ENCODE measurements at regions not wholly inside any gene's neighbourhood (a gene's known extent, or its start where the extent isn't known, plus 50 kb on each side); places are given as distances from the start of the nearest gene placed in this dataset.

DNA sequence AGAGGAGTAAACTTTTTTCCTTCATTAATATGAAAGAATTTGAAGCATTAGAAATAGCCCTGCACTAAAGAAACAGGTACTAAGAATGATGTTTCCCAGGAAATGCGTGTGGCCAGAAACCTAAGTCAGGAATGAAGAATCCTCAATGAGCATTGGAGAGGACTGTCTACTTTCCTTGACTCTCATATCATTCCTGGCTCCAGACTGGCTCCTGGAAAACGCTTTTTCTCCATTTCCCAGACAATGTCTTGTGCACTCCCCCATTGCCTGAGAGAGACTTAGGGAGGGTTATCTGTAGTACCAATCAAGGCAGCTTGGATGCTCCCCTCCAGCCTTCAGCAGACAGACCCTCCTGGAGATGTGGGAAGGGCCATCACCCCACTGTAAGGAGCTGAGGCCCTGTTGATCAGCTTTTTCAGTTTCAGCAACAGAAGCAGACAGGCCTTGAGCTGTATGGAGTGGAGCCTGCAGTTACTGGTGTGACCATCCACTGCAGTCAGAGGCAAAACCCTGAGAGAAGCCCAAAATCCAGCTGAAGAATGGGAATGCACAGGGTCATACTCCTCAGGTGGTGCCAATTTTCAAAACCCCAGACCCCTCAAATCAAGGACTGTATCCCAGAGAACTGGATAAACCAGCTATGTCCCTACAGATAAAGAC lies 127.3 kb upstream of the NT5E start:
- H4K20me1 ChIP-seq (ENCODE audit: control insufficient read depth, insufficient read depth, low read depth, low read length): 0 out of 2 replicates have a peak, but pooled peaks cover 2% of the 10 kb centered on the region
- no peaks in the 10 kb centered on the region for H3F3A ChIP-seq (ENCODE audit: control insufficient read depth, insufficient read depth)
- H3K79me2 ChIP-seq (ENCODE audit: control insufficient read depth, low read length): no peaks in the 10 kb centered on the region

GRCh38 chr6:85321906-85322305 lies 128.0 kb upstream of the NT5E start:
- no peaks in the 10 kb centered on the region for H3F3A ChIP-seq (ENCODE audit: control insufficient read depth, insufficient read depth)
- no peaks in the 10 kb centered on the region for H3K27me3 ChIP-seq (ENCODE audit: control insufficient read depth, low read length)
- H3K4me2 ChIP-seq (ENCODE audit: low read length): no peak overlapping the region
- no peak overlapping the region for H3K4me3 ChIP-seq (ENCODE audit: low read length)
- no peaks in the 10 kb centered on the region for H3K4me1 ChIP-seq (ENCODE audit: control insufficient read depth, low read length)
- H3K27ac ChIP-seq (ENCODE audit: low read depth, low read length): no peak overlapping the region
- H3K9me3 ChIP-seq (ENCODE audit: control insufficient read depth, insufficient read depth, low read length): 0 out of 2 replicates have a peak, but pooled peaks cover 8% of the 10 kb centered on the region
- no peaks in the 10 kb centered on the region for H3K79me2 ChIP-seq (ENCODE audit: control insufficient read depth, low read length)
- no peaks in the 10 kb centered on the region for H3K9me2 ChIP-seq (replicated peaks; ENCODE audit: control insufficient read depth, low read length)
- TF ChIP-seq, protein P1, sequence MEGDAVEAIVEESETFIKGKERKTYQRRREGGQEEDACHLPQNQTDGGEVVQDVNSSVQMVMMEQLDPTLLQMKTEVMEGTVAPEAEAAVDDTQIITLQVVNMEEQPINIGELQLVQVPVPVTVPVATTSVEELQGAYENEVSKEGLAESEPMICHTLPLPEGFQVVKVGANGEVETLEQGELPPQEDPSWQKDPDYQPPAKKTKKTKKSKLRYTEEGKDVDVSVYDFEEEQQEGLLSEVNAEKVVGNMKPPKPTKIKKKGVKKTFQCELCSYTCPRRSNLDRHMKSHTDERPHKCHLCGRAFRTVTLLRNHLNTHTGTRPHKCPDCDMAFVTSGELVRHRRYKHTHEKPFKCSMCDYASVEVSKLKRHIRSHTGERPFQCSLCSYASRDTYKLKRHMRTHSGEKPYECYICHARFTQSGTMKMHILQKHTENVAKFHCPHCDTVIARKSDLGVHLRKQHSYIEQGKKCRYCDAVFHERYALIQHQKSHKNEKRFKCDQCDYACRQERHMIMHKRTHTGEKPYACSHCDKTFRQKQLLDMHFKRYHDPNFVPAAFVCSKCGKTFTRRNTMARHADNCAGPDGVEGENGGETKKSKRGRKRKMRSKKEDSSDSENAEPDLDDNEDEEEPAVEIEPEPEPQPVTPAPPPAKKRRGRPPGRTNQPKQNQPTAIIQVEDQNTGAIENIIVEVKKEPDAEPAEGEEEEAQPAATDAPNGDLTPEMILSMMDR (IDR thresholded peaks at IDR 0.05; ENCODE audit: low read depth, low read length, poor library complexity, severe bottlenecking): no peak
- no peak for TF ChIP-seq EZH2phosphoT487 (IDR thresholded peaks at IDR 0.05; ENCODE audit: borderline replicate concordance, low read length)
- no peaks in the 10 kb centered on the region for H3K36me3 ChIP-seq (ENCODE audit: control insufficient read depth, low read length)
- H4K20me1 ChIP-seq (ENCODE audit: control insufficient read depth, insufficient read depth, low read depth, low read length): 0 out of 2 replicates have a peak, but pooled peaks cover 2% of the 10 kb centered on the region

More for the DNA sequence above, 127.3 kb upstream of the NT5E start:
- TF ChIP-seq, protein P1 (IDR thresholded peaks at IDR 0.05; ENCODE audit: low read depth, low read length, poor library complexity, severe bottlenecking): no peak
- no peak for TF ChIP-seq EZH2phosphoT487 (IDR thresholded peaks at IDR 0.05; ENCODE audit: borderline replicate concordance, low read length)
- 0 out of 2 replicates have a peak, but pooled peaks cover 8% of the 10 kb centered on the region for H3K9me3 ChIP-seq (ENCODE audit: control insufficient read depth, insufficient read depth, low read length)
- H3K4me3 ChIP-seq (ENCODE audit: low read length): no peak overlapping the region
- H3K4me1 ChIP-seq (ENCODE audit: control insufficient read depth, low read length): no peaks in the 10 kb centered on the region
- H3K9me2 ChIP-seq (replicated peaks; ENCODE audit: control insufficient read depth, low read length): no peaks in the 10 kb centered on the region
- no peak overlapping the region for H3K27ac ChIP-seq (ENCODE audit: low read depth, low read length)
- no peaks in the 10 kb centered on the region for H3K27me3 ChIP-seq (ENCODE audit: control insufficient read depth, low read length)
- no peak overlapping the region for H3K4me2 ChIP-seq (ENCODE audit: low read length)
- H3K36me3 ChIP-seq (ENCODE audit: control insufficient read depth, low read length): no peaks in the 10 kb centered on the region

- Histone ChIP-seq H3K27ac (ENCODE audit: low read depth, low read length) (no peak overlapping the region), H3K4me2 (ENCODE audit: low read length) (no peak overlapping the region), H3K4me1 (ENCODE audit: control insufficient read depth, low read length) (no peaks in the 10 kb centered on the region), H3K9me2 (replicated peaks; ENCODE audit: control insufficient read depth, low read length) (no peaks in the 10 kb centered on the region), H3F3A (ENCODE audit: control insufficient read depth, insufficient read depth) (no peaks in the 10 kb centered on the region), H3K36me3 (ENCODE audit: control insufficient read depth, low read length) (no peaks in the 10 kb centered on the region), H4K20me1 (ENCODE audit: control insufficient read depth, insufficient read depth, low read depth, low read length) (no peaks in the 10 kb centered on the region), H3K9me3 (ENCODE audit: control insufficient read depth, insufficient read depth, low read length) (0 out of 2 replicates have a peak, but pooled peaks cover 8% of the 10 kb centered on the region), H3K27me3 (ENCODE audit: control insufficient read depth, low read length) (no peaks in the 10 kb centered on the region), H3K4me3 (ENCODE audit: low read length) (no peak overlapping the region), H3K79me2 (ENCODE audit: control insufficient read depth, low read length) (no peaks in the 10 kb centered on the region)
- TF ChIP-seq, protein P1 (IDR thresholded peaks at IDR 0.05; ENCODE audit: low read depth, low read length, poor library complexity, severe bottlenecking): no peak
- no peak for TF ChIP-seq EZH2phosphoT487 (IDR thresholded peaks at IDR 0.05; ENCODE audit: borderline replicate concordance, low read length)
Observed at GRCh38 chr6:85314586-85314985, 135.3 kb upstream of the NT5E start.

Measured in DOHH2 (cell line).